Calu3 (cell line): ENCODE measurements at regions not wholly inside any gene's neighbourhood (a gene's known extent, or its start where the extent isn't known, plus 50 kb on each side); places are given as distances from the start of the nearest gene placed in this dataset.

Source experiments
- BruUV-seq: library from RNA; stranded (reverse); fragments of 400-500 nt; replicated peaks from 2 replicates; lab custom pipeline; 2021; lab: Mats Ljungman, UMichigan
- CTCF ChIA-PET: fragments of 300-600 bp; sonication (Branson Sonifier 250); formaldehyde crosslinking; loops from one replicate; lab custom pipeline; 2022; ENCODE audit warnings: antibody characterized with exemption; lab: Charles Lee
- DNase-seq: peaks from one replicate; pipeline ENCODE4 v3.0.0; 2022
- H3K27ac Mint-ChIP-seq: one replicate; pipeline ENCODE4 v1.8.0; 2022; ENCODE audit warnings: mixed read lengths; ENCODE audit not compliant: unreplicated experiment
- H3K27me3 Mint-ChIP-seq: one replicate; pipeline ENCODE4 v1.8.0; 2022; ENCODE audit warnings: mixed read lengths; ENCODE audit not compliant: unreplicated experiment
- H3K36me3 Mint-ChIP-seq: one replicate; pipeline ENCODE4 v1.8.0; 2022; ENCODE audit warnings: mild to moderate bottlenecking, moderate library complexity, mixed read lengths; ENCODE audit not compliant: insufficient read depth, unreplicated experiment
- H3K4me1 Mint-ChIP-seq: one replicate; pipeline ENCODE4 v1.8.0; 2022; ENCODE audit warnings: mild to moderate bottlenecking, low read depth, mixed read lengths; ENCODE audit not compliant: unreplicated experiment
- H3K4me3 Mint-ChIP-seq: one replicate; pipeline ENCODE4 v1.8.0; 2022; ENCODE audit warnings: mild to moderate bottlenecking, low read depth, moderate library complexity, mixed read lengths; ENCODE audit not compliant: unreplicated experiment
- H3K9me3 Mint-ChIP-seq: one replicate; pipeline ENCODE4 v1.8.0; 2022; ENCODE audit warnings: low read depth, mixed read lengths; ENCODE audit not compliant: unreplicated experiment
- CTCF ChIP-seq: fragments of 200-600 bp; IDR thresholded peaks from one replicate; pipeline ENCODE4 v1.8.0; 2022; ENCODE audit warnings: antibody characterized with exemption; ENCODE audit not compliant: unreplicated experiment
- intact Hi-C: fragments of 100-400 bp; cut with micrococcal nuclease; formaldehyde crosslinking; loops from one replicate; pipeline ENCODE4 v1.10.0; 2022; ENCODE audit not compliant: unreplicated experiment

- H3K27me3 Mint-ChIP-seq, result peaks cover 40% of the 10 kb centered on the region
- H3K27ac Mint-ChIP-seq, result no peak overlapping the region
- intact Hi-C loops, result loop anchor here (2.0 kb wide), 1 partner anchor 258 kb away; the partner anchor contains the start of gene OLFM1
- H3K36me3 Mint-ChIP-seq, result no peaks in the 10 kb centered on the region
- CTCF ChIA-PET, result no interaction called here
- no peak for DNase-seq
- TF ChIP-seq CTCF, result no peak
- H3K9me3 Mint-ChIP-seq, result no peaks in the 10 kb centered on the region
- no peak overlapping the region for H3K4me3 Mint-ChIP-seq
- H3K4me1 Mint-ChIP-seq, result no peaks in the 10 kb centered on the region
- no TSS peak for BruUV-seq
Observed at GRCh38 chr9:135344915-135345500, 134.6 kb upstream of the PPP1R26 start.

- H3K9me3 Mint-ChIP-seq, result no peaks in the 10 kb centered on the region
- intact Hi-C loops, result loop anchor here (2.0 kb wide), 1 partner anchor 259 kb away; the partner anchor contains the start of gene OLFM1
- DNase-seq, result no peak
- no peak overlapping the region for H3K4me3 Mint-ChIP-seq
- peaks cover 43% of the 10 kb centered on the region for H3K27me3 Mint-ChIP-seq
- BruUV-seq, result no TSS peak
- CTCF ChIA-PET, result no interaction called here
- H3K4me1 Mint-ChIP-seq, result no peaks in the 10 kb centered on the region
- no peak overlapping the region for H3K27ac Mint-ChIP-seq
- H3K36me3 Mint-ChIP-seq, result no peaks in the 10 kb centered on the region
- TF ChIP-seq CTCF, result no peak
Observed at GRCh38 chr9:135345775-135346433, 133.7 kb upstream of the PPP1R26 start.

- H3K27me3 Mint-ChIP-seq, result peaks cover 49% of the 10 kb centered on the region
- H3K36me3 Mint-ChIP-seq, result no peaks in the 10 kb centered on the region
- no peak for DNase-seq
- no peak overlapping the region for H3K4me3 Mint-ChIP-seq
- no peak overlapping the region for H3K27ac Mint-ChIP-seq
- H3K4me1 Mint-ChIP-seq, result no peaks in the 10 kb centered on the region
- no peak for TF ChIP-seq CTCF
- H3K9me3 Mint-ChIP-seq, result no peaks in the 10 kb centered on the region
- intact Hi-C loops, result no loop called here
- BruUV-seq, result no TSS peak
- CTCF ChIA-PET, result no interaction called here
Observed at GRCh38 chr9:135346438-135347050, 133.0 kb upstream of the PPP1R26 start.

- Mint-ChIP-seq H3K27me3 (peaks cover 58% of the 10 kb centered on the region), H3K4me3 (no peak overlapping the region), H3K9me3 (no peaks in the 10 kb centered on the region), H3K36me3 (no peaks in the 10 kb centered on the region), H3K27ac (no peak overlapping the region), H3K4me1 (no peaks in the 10 kb centered on the region)
- DNase-seq, result no peak
- intact Hi-C loops, result no loop called here
- TF ChIP-seq CTCF, result no peak
- CTCF ChIA-PET, result no interaction called here
- no TSS peak for BruUV-seq
Observed at GRCh38 chr9:135347461-135347860, 132.1 kb upstream of the PPP1R26 start.
